Pancreas (tissue), 10 donors: ENCODE measurements at regions not wholly inside any gene's neighbourhood (a gene's known extent, or its start where the extent isn't known, plus 50 kb on each side); places are given as distances from the start of the nearest gene placed in this dataset.

Experiments
- ATAC-seq, 4 donors: fragments of 200-7000 bp; cut with Tn5 transposase; one replicate each; pipeline versions ENCODE4 v1.8.0 to v1.9.1; 2020; ENCODE audit warnings: mild to moderate bottlenecking in 4 of 4, moderate library complexity in 4 of 4
- DNase-seq, 6 donors: peaks; one replicate each; pipeline ENCODE4 v3.0.0-alpha.2; 2020
- FAIRE-seq: peaks from 2 replicates; lab custom pipeline; 2012; peaks lifted over from hg19 to GRCh38; lab: Jason Lieb, UNC
- H3K27ac ChIP-seq, 4 donors: fragments of 200-600 bp; sonication (generic); 1 replicate in 3 of 4; 2 replicates in 1 of 4; pipeline versions ENCODE4 v1.5.0 to v1.8.0; 2020
- H3K27me3 ChIP-seq, 4 donors: fragments of 200-600 bp; one replicate each; pipeline ENCODE4 v1.8.0; 2021
- H3K36me3 ChIP-seq, 3 donors: fragments of 200-600 bp; sonication (generic) in 1 of 3; one replicate each; pipeline versions ENCODE4 v1.5.0 to v1.8.0; 2020 to 2021
- H3K4me1 ChIP-seq, 3 donors: fragments of 200-600 bp; one replicate each; pipeline ENCODE4 v1.8.0; 2021
- H3K4me3 ChIP-seq, 4 donors: fragments of 200-600 bp; sonication (generic) in 2 of 4; one replicate each; pipeline versions ENCODE4 v1.5.0 to v1.8.0; 2020 to 2021
- H3K9me3 ChIP-seq, 4 donors: fragments of 200-600 bp; one replicate each; pipeline ENCODE4 v1.8.0; 2021
- CTCF ChIP-seq, 4 donors: fragments of 200-600 bp; sonication (generic) in 3 of 4; IDR thresholded peaks; one replicate each; pipeline versions ENCODE4 v1.5.0 to v1.8.0; 2021; ENCODE audit warnings: antibody characterized with exemption in 4 of 4
- WGBS, 2 donors: extraction: QIAGEN DNeasy Blood & Tissue Kit; methylation state at CpG; one replicate each; pipeline ENCODE4 v1.1.7; 2013; 5-methylcytosine and 5-hydroxymethylcytosine counted together
- intact Hi-C, 3 donors: fragments of 100-400 bp; cut with DNase I; formaldehyde crosslinking; loops; one replicate each; pipeline versions ENCODE4 v1.11.1 to v1.14.2; 2022
- donor health status: healthy with polysubstance abuse.
- donor health status: DM: no; HTN: no; CAD: no; lungs with moderate emphysema.
- donor health status: DM: no; HTN: no; CAD: no.
- donor health status: control.
- donor health status: control.
- donor health status: Bipolar disorder and iron deficiency.
- donor health status: DM: yes; HTN: yes; CAD: no.
- donor health status: DM: no; HTN: no; CAD: no.
- donor health status: DM: no; HTN: no; CAD: no.
- donor health status: DM: yes; HTN: yes; CAD: no.

DNA sequence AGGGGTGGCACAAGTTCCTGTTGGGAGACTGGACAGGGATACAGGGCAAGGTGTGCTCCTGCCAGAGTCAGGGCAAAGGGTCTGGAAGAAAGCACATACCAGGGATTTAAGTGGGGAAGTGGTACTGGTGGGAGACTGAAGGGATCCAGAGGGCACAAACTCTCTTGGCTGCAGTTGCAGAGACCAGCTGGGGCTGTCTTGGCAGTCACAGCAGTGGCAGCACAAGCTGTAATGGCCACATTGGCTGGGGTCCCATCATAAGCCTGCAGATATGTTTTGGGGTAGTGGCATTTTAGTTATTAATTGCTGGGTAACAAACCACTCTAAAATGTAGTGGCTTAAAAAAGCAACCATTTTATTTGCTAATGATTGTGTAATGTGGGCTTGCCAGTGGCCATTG lies 492.2 kb downstream of the ENC1 start:
- no peak for ATAC-seq
- Histone ChIP-seq H3K36me3 (no peaks in the 10 kb centered on the region), H3K27me3 (no peaks in the 10 kb centered on the region), H3K4me1 (peaks cover 0 to 4% (median 0%) of the 10 kb centered on the region in 3 donors), H3K9me3 (no peaks in the 10 kb centered on the region), H3K27ac (no peak overlapping the region), H3K4me3 (no peak overlapping the region)
- no peak for TF ChIP-seq CTCF (IDR thresholded peaks at IDR 0.05)
- FAIRE-seq, result no peak
- no peak for DNase-seq
- intact Hi-C loops, result no loop called here

- no peak for TF ChIP-seq CTCF (IDR thresholded peaks at IDR 0.05)
- no peak for DNase-seq
- no peak for FAIRE-seq
- no peak for ATAC-seq
- Histone ChIP-seq H3K4me3 (no peak overlapping the region), H3K36me3 (no peaks in the 10 kb centered on the region), H3K27ac (no peak overlapping the region), H3K4me1 (peaks cover 0 to 4% (median 0%) of the 10 kb centered on the region in 3 donors), H3K27me3 (no peaks in the 10 kb centered on the region), H3K9me3 (no peaks in the 10 kb centered on the region)
- intact Hi-C loops, result no loop called here
- 89 to 100% methylated on average over 1 of the region's 1 CpG for WGBS, 2 donors
Measured at GRCh38 chr5:74146796-74147195, 493.7 kb downstream of the ENC1 start.

DNA sequence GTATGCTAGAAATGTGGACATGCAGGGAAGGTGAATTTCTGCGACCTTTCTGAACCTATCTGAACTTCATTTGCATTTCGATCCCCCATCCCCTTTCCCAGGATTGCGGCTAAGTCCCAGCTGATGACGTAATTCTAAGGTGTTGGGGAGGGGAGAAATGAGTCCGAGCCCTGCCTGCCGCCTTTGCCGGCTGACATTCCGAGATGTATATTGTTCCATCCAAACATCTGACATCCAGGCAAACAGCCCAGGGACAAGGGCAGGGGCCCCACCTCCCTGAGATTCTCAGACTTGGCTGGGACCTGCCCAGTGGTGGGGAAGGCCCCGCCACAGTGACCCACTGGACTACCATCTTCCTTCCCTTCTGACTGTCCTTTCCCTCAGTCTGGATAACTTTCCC lies 494.6 kb downstream of the ENC1 start:
- intact Hi-C loops, result no loop called here
- H3K4me1 ChIP-seq, result peaks cover 0 to 4% (median 0%) of the 10 kb centered on the region in 3 donors
- H3K27ac ChIP-seq, result no peak overlapping the region
- no peak for ATAC-seq
- H3K36me3 ChIP-seq, result no peaks in the 10 kb centered on the region
- TF ChIP-seq CTCF (IDR thresholded peaks at IDR 0.05), result no peak
- no peaks in the 10 kb centered on the region for H3K27me3 ChIP-seq
- no peak overlapping the region for H3K4me3 ChIP-seq
- FAIRE-seq, result no peak
- H3K9me3 ChIP-seq, result no peaks in the 10 kb centered on the region
- WGBS, 2 donors, result 90 to 92% methylated on average over 9 of the region's 9 CpGs
- DNase-seq, result no peak

DNA sequence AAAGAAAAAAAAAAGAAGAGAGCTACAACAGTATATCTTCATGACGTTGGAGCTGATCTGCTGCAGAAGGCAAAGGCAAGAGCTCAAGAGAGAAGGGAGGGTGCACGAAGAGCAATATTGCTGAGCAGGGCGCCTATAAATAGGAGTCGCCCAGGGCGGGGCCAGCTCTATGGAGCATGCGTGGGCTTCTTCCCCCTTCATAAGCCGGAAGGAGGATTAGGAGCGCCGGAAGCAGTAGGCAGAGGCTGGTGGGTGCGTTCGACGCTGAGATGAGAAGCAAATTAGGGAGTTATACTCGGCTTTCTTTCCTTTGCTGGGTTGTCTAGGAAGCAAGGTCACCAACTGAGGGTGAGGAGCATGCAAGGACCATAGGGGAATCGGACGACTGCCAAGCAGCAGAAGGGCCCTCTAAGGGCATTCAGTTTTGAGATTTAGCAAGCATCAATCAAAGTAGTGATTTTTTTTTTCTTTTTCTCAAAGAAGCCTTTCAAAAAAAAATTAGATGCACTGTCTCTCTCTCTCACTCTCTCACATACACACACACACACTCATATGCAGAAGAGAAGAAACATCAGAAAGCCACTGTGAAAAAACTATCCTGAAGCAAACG lies 496.7 kb downstream of the ENC1 start:
- DNase-seq (no peak), FAIRE-seq (no peak), ATAC-seq (no peak)
- intact Hi-C loops, result no loop called here
- TF ChIP-seq CTCF (IDR thresholded peaks at IDR 0.05), result no peak
- Histone ChIP-seq H3K27me3 (no peaks in the 10 kb centered on the region), H3K4me1 (no peaks in the 10 kb centered on the region), H3K36me3 (no peaks in the 10 kb centered on the region), H3K9me3 (no peaks in the 10 kb centered on the region), H3K27ac (no peak overlapping the region), H3K4me3 (no peak overlapping the region)
- WGBS, 2 donors, result 85 to 87% methylated on average over 15 to 16 of the region's 16 CpGs

DNA sequence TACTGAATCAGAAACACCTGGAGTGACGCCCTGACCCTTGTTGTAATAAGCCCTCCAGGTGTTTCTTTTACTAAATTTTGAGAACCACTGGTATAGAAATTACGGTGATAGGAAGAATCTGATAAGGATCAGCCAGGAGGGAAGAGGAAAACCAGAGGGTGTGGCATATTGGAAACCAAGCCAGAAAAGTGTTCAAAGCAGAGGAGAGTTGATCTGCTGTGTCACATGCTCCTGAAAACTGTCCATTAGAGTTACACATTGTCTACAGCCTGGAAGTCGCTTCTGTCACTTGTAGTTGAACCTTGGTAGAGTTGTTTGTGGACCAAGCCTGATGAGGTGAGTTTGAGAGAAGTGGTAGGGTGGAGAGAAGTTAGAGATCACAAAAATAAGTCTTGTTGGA lies 497.4 kb downstream of the ENC1 start:
- Histone ChIP-seq H3K27ac (no peak overlapping the region), H3K36me3 (no peaks in the 10 kb centered on the region), H3K27me3 (no peaks in the 10 kb centered on the region), H3K4me1 (no peaks in the 10 kb centered on the region), H3K4me3 (no peak overlapping the region), H3K9me3 (no peaks in the 10 kb centered on the region)
- ATAC-seq (no peak), DNase-seq (no peak), FAIRE-seq (no peak)
- WGBS, 2 donors, result 76 to 79% methylated on average over 3 of the region's 3 CpGs
- TF ChIP-seq CTCF (IDR thresholded peaks at IDR 0.05), result no peak
- intact Hi-C loops, result no loop called here
